ENCODE measurements at regions not wholly inside any gene's neighbourhood (a gene's known extent, or its start where the extent isn't known, plus 50 kb on each side); places are given as distances from the start of the nearest gene placed in this dataset.

DNA sequence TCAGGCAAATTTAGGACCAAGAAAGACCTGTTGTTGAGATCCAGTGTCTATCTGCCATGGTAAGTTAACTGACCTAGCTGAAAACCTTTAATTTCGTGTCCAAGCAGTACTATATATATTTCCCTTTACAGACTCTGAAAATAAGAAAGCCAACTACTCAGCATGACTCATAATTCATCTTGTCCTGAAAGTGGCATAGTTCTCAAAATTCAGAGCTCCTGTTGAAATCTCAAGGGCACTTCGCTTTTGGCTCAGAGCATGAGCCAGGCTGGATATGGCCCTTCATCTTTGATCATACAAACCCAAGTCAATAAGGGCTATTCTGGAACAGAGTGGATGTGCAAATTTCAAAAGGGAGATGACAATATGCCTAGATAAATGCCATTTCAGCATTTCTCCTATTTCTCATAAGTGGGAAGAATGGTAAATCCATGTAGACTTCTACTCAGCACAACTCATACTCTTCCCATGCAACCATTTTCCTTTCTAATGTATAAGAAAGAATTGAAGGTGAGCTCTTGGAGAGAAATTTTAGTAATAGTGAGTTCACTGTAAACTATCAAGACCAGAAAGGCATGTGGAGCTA, 567.9 kb upstream of the DAB2 start:
- no peak for TF ChIP-seq POLR2A (IDR thresholded peaks at IDR 0.05)
- TF ChIP-seq, protein P1, sequence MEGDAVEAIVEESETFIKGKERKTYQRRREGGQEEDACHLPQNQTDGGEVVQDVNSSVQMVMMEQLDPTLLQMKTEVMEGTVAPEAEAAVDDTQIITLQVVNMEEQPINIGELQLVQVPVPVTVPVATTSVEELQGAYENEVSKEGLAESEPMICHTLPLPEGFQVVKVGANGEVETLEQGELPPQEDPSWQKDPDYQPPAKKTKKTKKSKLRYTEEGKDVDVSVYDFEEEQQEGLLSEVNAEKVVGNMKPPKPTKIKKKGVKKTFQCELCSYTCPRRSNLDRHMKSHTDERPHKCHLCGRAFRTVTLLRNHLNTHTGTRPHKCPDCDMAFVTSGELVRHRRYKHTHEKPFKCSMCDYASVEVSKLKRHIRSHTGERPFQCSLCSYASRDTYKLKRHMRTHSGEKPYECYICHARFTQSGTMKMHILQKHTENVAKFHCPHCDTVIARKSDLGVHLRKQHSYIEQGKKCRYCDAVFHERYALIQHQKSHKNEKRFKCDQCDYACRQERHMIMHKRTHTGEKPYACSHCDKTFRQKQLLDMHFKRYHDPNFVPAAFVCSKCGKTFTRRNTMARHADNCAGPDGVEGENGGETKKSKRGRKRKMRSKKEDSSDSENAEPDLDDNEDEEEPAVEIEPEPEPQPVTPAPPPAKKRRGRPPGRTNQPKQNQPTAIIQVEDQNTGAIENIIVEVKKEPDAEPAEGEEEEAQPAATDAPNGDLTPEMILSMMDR (IDR thresholded peaks at IDR 0.05): no peak
